RWPE2 (cell line): ENCODE measurements at regions not wholly inside any gene's neighbourhood (a gene's known extent, or its start where the extent isn't known, plus 50 kb on each side); places are given as distances from the start of the nearest gene placed in this dataset.

Source experiments
- ATAC-seq: fragments of 200-7000 bp; cut with Tn5 transposase; 3 replicates; pipeline ENCODE4 v1.9.1; 2021; ENCODE audit warnings: low read depth
- DNase-seq: peaks from one replicate; pipeline ENCODE4 v3.0.0-alpha.2; 2020; ENCODE audit warnings: low spot score
- H3K27ac ChIP-seq: fragments of 450-650 bp; 2 replicates; pipeline ENCODE4 v1.5.1; 2017; ENCODE audit warnings: mild to moderate bottlenecking; ENCODE audit not compliant: poor library complexity, severe bottlenecking
- H3K27me3 ChIP-seq: fragments of 250-450 bp; sonication (Bioruptor Pico); 2 replicates; pipeline ENCODE4 v1.5.1; 2021; ENCODE audit warnings: mild to moderate bottlenecking, moderate library complexity; ENCODE audit not compliant: insufficient read depth, poor library complexity, severe bottlenecking
- H3K36me3 ChIP-seq: fragments of 250-450 bp; sonication (Bioruptor Pico); 2 replicates; pipeline ENCODE4 v1.5.1; 2020; ENCODE audit warnings: low read depth, mild to moderate bottlenecking, moderate library complexity
- H3K4me1 ChIP-seq: fragments of 250-450 bp; sonication (Bioruptor Pico); 2 replicates; pipeline ENCODE4 v1.5.1; 2021; ENCODE audit warnings: mild to moderate bottlenecking, moderate library complexity; ENCODE audit not compliant: insufficient read depth, poor library complexity, severe bottlenecking
- H3K4me3 ChIP-seq: fragments of 250-450 bp; sonication (Bioruptor Pico); 2 replicates; pipeline ENCODE4 v1.5.1; 2021; ENCODE audit warnings: mild to moderate bottlenecking, moderate library complexity; ENCODE audit not compliant: severe bottlenecking
- H3K9me3 ChIP-seq: fragments of 250-450 bp; sonication (Bioruptor Pico); 2 replicates; pipeline ENCODE4 v1.5.1; 2021; ENCODE audit warnings: mild to moderate bottlenecking, moderate library complexity; ENCODE audit not compliant: severe bottlenecking
- CTCF ChIP-seq: fragments of 450-650 bp; IDR thresholded peaks from one replicate; pipeline ENCODE4 v1.5.1; 2017; ENCODE audit warnings: mild to moderate bottlenecking, moderate library complexity; ENCODE audit not compliant: poor library complexity, severe bottlenecking

- no peak overlapping the region for H3K27ac ChIP-seq
- TF ChIP-seq CTCF, result no peak
- no peak for ATAC-seq
- H3K9me3 ChIP-seq, result no peaks in the 10 kb centered on the region
- H3K36me3 ChIP-seq, result no peaks in the 10 kb centered on the region
- H3K4me3 ChIP-seq, result no peak overlapping the region
- H3K27me3 ChIP-seq, result no peaks in the 10 kb centered on the region
- no peak for DNase-seq
- no peaks in the 10 kb centered on the region for H3K4me1 ChIP-seq
Observed at GRCh38 chr19:21612403-21612872, 107.0 kb downstream of the ZNF429 start.

- no peaks in the 10 kb centered on the region for H3K27me3 ChIP-seq
- no peaks in the 10 kb centered on the region for H3K9me3 ChIP-seq
- H3K4me1 ChIP-seq, result no peaks in the 10 kb centered on the region
- DNase-seq, result no peak
- H3K36me3 ChIP-seq, result no peaks in the 10 kb centered on the region
- no peak overlapping the region for H3K4me3 ChIP-seq
- no peak overlapping the region for H3K27ac ChIP-seq
- no peak for TF ChIP-seq CTCF
- no peak for ATAC-seq
Observed at GRCh38 chr19:21611659-21612402, 106.4 kb downstream of the ZNF429 start.

- H3K4me3 ChIP-seq, result no peak overlapping the region
- no peak for ATAC-seq
- TF ChIP-seq CTCF, result no peak
Observed at GRCh38 chr19:21610787-21611186, 105.4 kb downstream of the ZNF429 start.

GRCh38 chr19:21610341-21610740 lies 104.9 kb downstream of the ZNF429 start:
- Histone ChIP-seq H3K27ac (no peak overlapping the region), H3K4me1 (no peaks in the 10 kb centered on the region), H3K9me3 (no peaks in the 10 kb centered on the region), H3K27me3 (no peaks in the 10 kb centered on the region), H3K36me3 (no peaks in the 10 kb centered on the region), H3K4me3 (no peak overlapping the region)
- ATAC-seq, result no peak
- TF ChIP-seq CTCF, result no peak
- DNase-seq, result no peak

More at GRCh38 chr19:21610787-21611186, 105.4 kb downstream of the ZNF429 start:
- no peaks in the 10 kb centered on the region for H3K9me3 ChIP-seq
- no peaks in the 10 kb centered on the region for H3K27me3 ChIP-seq
- H3K27ac ChIP-seq, result no peak overlapping the region
- DNase-seq, result no peak
- no peaks in the 10 kb centered on the region for H3K4me1 ChIP-seq
- no peaks in the 10 kb centered on the region for H3K36me3 ChIP-seq

- Histone ChIP-seq H3K4me3 (no peak overlapping the region), H3K27me3 (no peaks in the 10 kb centered on the region), H3K27ac (no peak overlapping the region), H3K9me3 (no peaks in the 10 kb centered on the region), H3K4me1 (no peaks in the 10 kb centered on the region), H3K36me3 (no peaks in the 10 kb centered on the region)
- TF ChIP-seq CTCF, result no peak
- no peak for DNase-seq
- ATAC-seq, result no peak
Observed at GRCh38 chr19:21608571-21608970, 103.2 kb downstream of the ZNF429 start.
